Astrocyte of the spinal cord (primary cell): ENCODE measurements at regions not wholly inside any gene's neighbourhood (a gene's known extent, or its start where the extent isn't known, plus 50 kb on each side); places are given as distances from the start of the nearest gene placed in this dataset.

Experiments
- DNase-seq: peaks from one replicate; pipeline ENCODE4 v3.0.0; 2011; ENCODE audit warnings: low read depth, low spot score
- H3K4me3 ChIP-seq: 2 replicates; pipeline ENCODE4 v1.5.1; 2011; ENCODE audit warnings: low read depth, mild to moderate bottlenecking, low read length, moderate library complexity
- CTCF ChIP-seq: IDR thresholded peaks from 2 replicates; pipeline ENCODE4 v1.5.1; 2012; ENCODE audit warnings: low read depth, mild to moderate bottlenecking, low read length, inconsistent platforms
- in situ Hi-C: cut with HindIII; loops from 2 replicates; pipeline ENCODE4 v1.10.0; 2017; ENCODE audit warnings: low sequenced_read_pairs

GRCh38 chr14:65258391-65258790 lies 154.1 kb upstream of the FUT8 start:
- H3K4me3 ChIP-seq, result no peak overlapping the region
- DNase-seq, result peak; percentile 78
- TF ChIP-seq CTCF, result no peak
- in situ Hi-C loops, result no loop called here

DNA sequence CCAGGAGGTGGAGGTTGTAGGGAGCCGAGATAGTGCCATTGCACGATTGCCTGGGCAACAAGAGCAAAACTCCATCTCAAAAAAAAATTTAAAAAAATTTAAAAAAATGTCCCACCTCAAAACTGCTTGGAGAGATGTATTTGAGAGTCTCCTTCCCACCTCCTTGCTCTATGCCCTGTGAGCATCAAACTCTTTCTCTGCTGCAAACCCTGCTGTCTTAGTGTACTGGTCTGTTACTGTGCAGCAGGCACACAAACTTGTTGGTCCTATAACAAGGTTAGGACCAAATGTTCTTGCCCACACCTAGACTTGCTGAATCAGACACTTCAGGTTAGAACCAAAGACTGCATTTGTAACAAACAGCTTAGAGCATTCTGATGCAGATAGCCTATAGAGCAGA lies 153.5 kb upstream of the FUT8 start:
- no peak for TF ChIP-seq CTCF
- no peak for DNase-seq
- in situ Hi-C loops, result no loop called here
- H3K4me3 ChIP-seq, result no peak overlapping the region

DNA sequence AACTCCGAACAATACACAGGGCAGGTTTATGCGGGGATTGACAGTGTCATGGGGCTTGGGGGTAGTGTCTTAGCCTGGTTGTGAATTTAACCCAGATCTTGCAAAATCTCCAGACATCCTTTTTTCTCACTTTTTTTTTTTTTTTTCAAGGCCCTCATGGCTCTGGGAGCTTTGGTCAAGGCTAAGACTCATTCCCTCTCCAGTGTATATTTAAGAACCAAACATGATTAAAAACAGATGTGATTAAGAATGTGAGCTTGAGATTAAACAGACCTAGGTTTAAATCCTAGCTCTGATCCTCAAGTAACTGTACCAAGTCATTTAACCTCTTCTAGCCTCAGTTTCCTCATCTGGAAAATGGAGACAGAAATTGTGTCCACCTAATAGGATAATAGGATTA lies 151.7 kb upstream of the FUT8 start:
- no peak for TF ChIP-seq CTCF
- DNase-seq, result no peak
- no peak overlapping the region for H3K4me3 ChIP-seq
- in situ Hi-C loops, result no loop called here

- in situ Hi-C loops, result no loop called here
- H3K4me3 ChIP-seq, result no peak overlapping the region
- no peak for DNase-seq
- TF ChIP-seq CTCF, result no peak
Observed at GRCh38 chr14:65261425-65261920, 151.1 kb upstream of the FUT8 start.

DNA sequence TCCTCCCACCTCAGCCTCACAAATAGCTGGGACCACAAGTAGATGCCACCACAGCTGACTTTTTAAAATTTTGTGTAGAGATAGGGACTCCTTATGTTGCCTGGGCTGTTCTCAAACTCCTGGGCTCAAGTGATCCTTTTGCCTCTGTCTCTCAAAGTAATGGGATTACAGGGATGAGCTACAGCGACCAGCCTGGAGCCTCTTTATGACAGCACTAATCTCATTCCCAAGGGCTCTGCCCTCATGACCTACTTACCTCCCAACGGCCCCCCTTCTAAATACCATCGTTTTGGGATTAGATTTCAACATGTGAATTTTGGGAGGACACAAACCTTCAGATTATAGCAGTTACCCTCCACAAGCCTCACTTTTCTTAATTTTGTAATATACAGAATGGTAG lies 150.6 kb upstream of the FUT8 start:
- in situ Hi-C loops, result no loop called here
- no peak for TF ChIP-seq CTCF
- H3K4me3 ChIP-seq, result no peak overlapping the region
- DNase-seq, result no peak

DNA sequence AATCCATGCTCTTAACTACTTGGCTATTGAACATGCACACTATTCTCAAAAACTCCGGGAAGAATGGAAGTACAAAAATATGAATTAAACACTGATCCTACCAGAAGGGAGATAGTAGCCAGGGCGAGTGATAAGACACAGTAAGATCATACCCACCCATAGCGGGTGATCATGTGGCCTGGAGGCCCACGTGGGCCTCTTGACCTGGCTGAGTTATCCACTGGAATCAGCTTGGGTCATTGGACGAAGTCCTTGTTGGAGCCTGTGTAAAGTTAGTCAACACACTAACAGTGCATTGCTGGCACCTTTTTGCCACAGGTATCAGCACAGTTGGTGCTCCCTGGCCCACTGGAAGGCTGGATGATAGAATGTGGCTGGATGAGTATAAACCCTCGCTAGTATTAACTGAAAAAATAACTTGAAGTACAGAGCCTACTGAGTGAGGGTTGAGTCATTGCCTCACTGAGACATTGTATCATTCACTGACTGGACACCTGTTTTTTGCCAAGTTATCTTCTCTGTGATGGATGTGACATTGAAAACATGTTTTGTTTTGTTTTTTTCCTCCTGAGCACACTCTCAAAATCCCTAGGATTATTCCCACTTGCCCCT lies 149.2 kb upstream of the FUT8 start:
- in situ Hi-C loops, result no loop called here
- DNase-seq, result no peak
- TF ChIP-seq CTCF, result no peak
- H3K4me3 ChIP-seq, result no peak overlapping the region
